Smooth muscle cell (in vitro differentiated cells): ENCODE measurements at regions not wholly inside any gene's neighbourhood (a gene's known extent, or its start where the extent isn't known, plus 50 kb on each side); places are given as distances from the start of the nearest gene placed in this dataset.

Experiments used
- DNase-seq: peaks from one replicate; lab custom pipeline; 2025; ENCODE audit not compliant: unreplicated experiment; lab: John Stamatoyannopoulos, UW
- H2AFZ ChIP-seq: fragments of 200-600 bp; sonication (generic); 2 replicates; pipeline ENCODE4 v1.6.0; 2016; ENCODE audit warnings: antibody characterized with exemption, low read depth, mild to moderate bottlenecking
- H3F3A ChIP-seq: fragments of 200-600 bp; sonication (generic); 2 replicates; pipeline ENCODE4 v1.6.0; 2017; ENCODE audit warnings: antibody characterized with exemption, low read depth
- H3K27ac ChIP-seq: fragments of 200-600 bp; sonication (generic); 2 replicates; pipeline ENCODE4 v1.5.1; 2016; ENCODE audit warnings: low read depth, mild to moderate bottlenecking
- H3K27me3 ChIP-seq: fragments of 200-600 bp; sonication (generic); 2 replicates; pipeline ENCODE4 v1.6.1; 2016; ENCODE audit warnings: low read depth, mild to moderate bottlenecking
- H3K36me3 ChIP-seq: fragments of 200-600 bp; sonication (generic); 2 replicates; pipeline ENCODE4 v1.5.1; 2016; ENCODE audit warnings: low read depth
- H3K4me1 ChIP-seq: fragments of 200-600 bp; sonication (generic); 2 replicates; pipeline ENCODE4 v1.5.1; 2016; ENCODE audit warnings: low read depth
- H3K4me2 ChIP-seq: fragments of 200-600 bp; sonication (generic); 2 replicates; pipeline ENCODE4 v1.6.0; 2016; ENCODE audit warnings: mild to moderate bottlenecking
- H3K4me3 ChIP-seq: fragments of 200-600 bp; sonication (generic); 2 replicates; pipeline ENCODE4 v1.5.1; 2016; ENCODE audit warnings: mild to moderate bottlenecking
- H3K79me2 ChIP-seq: fragments of 200-600 bp; sonication (generic); 2 replicates; pipeline ENCODE4 v1.6.0; 2016; ENCODE audit warnings: low read depth, mild to moderate bottlenecking
- H3K9ac ChIP-seq: fragments of 200-600 bp; sonication (generic); 2 replicates; pipeline ENCODE4 v1.6.0; 2016; ENCODE audit warnings: low read depth
- H3K9me3 ChIP-seq: fragments of 200-600 bp; sonication (generic); replicated peaks from 2 replicates; pipeline ENCODE4 v1.5.1; 2016; ENCODE audit warnings: low read depth
- H4K20me1 ChIP-seq: fragments of 200-600 bp; sonication (generic); 2 replicates; pipeline ENCODE4 v1.6.0; 2016; ENCODE audit warnings: low read depth
- CTCF ChIP-seq: fragments of 200-600 bp; sonication (generic); IDR thresholded peaks from 2 replicates; pipeline ENCODE4 v1.5.1; 2017; ENCODE audit warnings: borderline replicate concordance, mild to moderate bottlenecking, antibody characterized with exemption; ENCODE audit not compliant: insufficient read depth, poor library complexity, severe bottlenecking
- WGBS: methylation state at CpG from one replicate; pipeline ENCODE4 v1.1.7; 2016; ENCODE audit warnings: low lambda C conversion rate; 5-methylcytosine and 5-hydroxymethylcytosine counted together

GRCh38 chr10:130443066-130443465, 306.9 kb downstream of the GLRX3 start:
- Histone ChIP-seq H3K9ac (no peak overlapping the region), H2AFZ (no peak overlapping the region), H3K36me3 (no peaks in the 10 kb centered on the region), H3K4me1 (no peaks in the 10 kb centered on the region), H3K27me3 (peaks cover 5% of the 10 kb centered on the region), H3K9me3 (no peaks in the 10 kb centered on the region), H3K79me2 (no peaks in the 10 kb centered on the region), H3K4me2 (no peak overlapping the region), H4K20me1 (no peaks in the 10 kb centered on the region), H3K27ac (no peak overlapping the region), H3K4me3 (no peak overlapping the region), H3F3A (no peaks in the 10 kb centered on the region)
- no peak for DNase-seq
- TF ChIP-seq CTCF: no peak
- 75% methylated on average over 7 of the region's 7 CpGs for WGBS

GRCh38 chr10:130453036-130453720, 317.0 kb downstream of the GLRX3 start:
- no peak overlapping the region for H3K27ac ChIP-seq
- H3K4me2 ChIP-seq: no peak overlapping the region
- H3K9me3 ChIP-seq: no peaks in the 10 kb centered on the region
- peaks cover 4% of the 10 kb centered on the region for H3K27me3 ChIP-seq
- WGBS: 92% methylated on average over 21 of the region's 21 CpGs
- H3K4me1 ChIP-seq: no peaks in the 10 kb centered on the region
- H2AFZ ChIP-seq: no peak overlapping the region
- no peak overlapping the region for H3K4me3 ChIP-seq
- TF ChIP-seq CTCF: no peak
- no peaks in the 10 kb centered on the region for H3K79me2 ChIP-seq
- no peaks in the 10 kb centered on the region for H3K36me3 ChIP-seq
- H3K9ac ChIP-seq: no peak overlapping the region
- no peaks in the 10 kb centered on the region for H4K20me1 ChIP-seq
- DNase-seq: no peak
- no peaks in the 10 kb centered on the region for H3F3A ChIP-seq

GRCh38 chr10:130453721-130454542, 317.7 kb downstream of the GLRX3 start:
- no peaks in the 10 kb centered on the region for H3K9me3 ChIP-seq
- no peak for TF ChIP-seq CTCF
- H3K27ac ChIP-seq: no peak overlapping the region

More at GRCh38 chr10:130453721-130454542, 317.7 kb downstream of the GLRX3 start:
- no peak for DNase-seq
- no peaks in the 10 kb centered on the region for H3K4me1 ChIP-seq
- no peaks in the 10 kb centered on the region for H3F3A ChIP-seq
- no peak overlapping the region for H3K9ac ChIP-seq
- H2AFZ ChIP-seq: no peak overlapping the region
- H4K20me1 ChIP-seq: no peaks in the 10 kb centered on the region
- H3K4me2 ChIP-seq: no peak overlapping the region
- H3K27me3 ChIP-seq: peaks cover 4% of the 10 kb centered on the region
- H3K36me3 ChIP-seq: no peaks in the 10 kb centered on the region
- H3K4me3 ChIP-seq: no peak overlapping the region
- H3K79me2 ChIP-seq: no peaks in the 10 kb centered on the region
- WGBS: 91% methylated on average over 17 of the region's 17 CpGs
